Left lung (tissue), 4 donors: ENCODE measurements at regions not wholly inside any gene's neighbourhood (a gene's known extent, or its start where the extent isn't known, plus 50 kb on each side); places are given as distances from the start of the nearest gene placed in this dataset.

Experiments
- ATAC-seq: fragments of 200-7000 bp; cut with Tn5 transposase; one replicate; pipeline ENCODE4 v1.9.1; 2020; ENCODE audit warnings: moderate library complexity
- DNase-seq, 4 donors: peaks; one replicate each; pipeline ENCODE4 v3.0.0-alpha.2; 2013 to 2020
- H3K27ac ChIP-seq, 2 donors: fragments of 200-600 bp; sonication (generic) in 1 of 2; one replicate each; pipeline versions ENCODE4 v1.5.0 to v1.8.0; 2020 to 2021
- H3K27me3 ChIP-seq, 2 donors: fragments of 200-600 bp; sonication (generic) in 1 of 2; one replicate each; pipeline versions ENCODE4 v1.5.0 to v1.8.0; 2020 to 2021
- H3K36me3 ChIP-seq, 2 donors: fragments of 200-600 bp; sonication (generic) in 1 of 2; one replicate each; pipeline versions ENCODE4 v1.5.0 to v1.8.0; 2020 to 2021
- H3K4me1 ChIP-seq, 2 donors: fragments of 200-600 bp; one replicate each; pipeline ENCODE4 v1.8.0; 2021
- H3K4me3 ChIP-seq, 2 donors: fragments of 200-600 bp; sonication (generic) in 1 of 2; one replicate each; pipeline versions ENCODE4 v1.5.0 to v1.8.0; 2020 to 2021; ENCODE audit warnings: mild to moderate bottlenecking in 1 of 2
- H3K9me3 ChIP-seq, 2 donors: fragments of 200-600 bp; sonication (generic) in 1 of 2; one replicate each; pipeline versions ENCODE4 v1.5.0 to v1.8.0; 2020 to 2021
- CTCF ChIP-seq, 2 donors: fragments of 200-600 bp; sonication (generic) in 1 of 2; IDR thresholded peaks; one replicate each; pipeline versions ENCODE4 v1.5.0 to v1.8.0; 2021; ENCODE audit warnings: antibody characterized with exemption in 2 of 2
- intact Hi-C, 2 donors: fragments of 100-400 bp; cut with DNase I; formaldehyde crosslinking; loops; one replicate each; pipeline versions ENCODE4 v1.11.2 to v1.14.2; 2022
- donor health status: DM: no; HTN: yes; CAD: no.
- donor health status: DM: no; HTN: no; CAD: no.

GRCh38 chr2:123035541-123035940 is 989.5 kb upstream of the CNTNAP5 start:
- intact Hi-C loops: no loop called here
- no peak for TF ChIP-seq CTCF (IDR thresholded peaks at IDR 0.05)
- no peak for ATAC-seq

GRCh38 chr2:123036300-123036699 is 988.8 kb upstream of the CNTNAP5 start:
- intact Hi-C loops: no loop called here
- no peak overlapping the region for H3K4me3 ChIP-seq

More at GRCh38 chr2:123035541-123035940, 989.5 kb upstream of the CNTNAP5 start:
- H3K9me3 ChIP-seq: peaks cover 0 to 30% of the 10 kb centered on the region in 2 donors
- no peaks in the 10 kb centered on the region for H3K36me3 ChIP-seq
- no peaks in the 10 kb centered on the region for H3K4me1 ChIP-seq
- no peak overlapping the region for H3K4me3 ChIP-seq
- no peak overlapping the region for H3K27ac ChIP-seq
- no peak for DNase-seq
- H3K27me3 ChIP-seq: no peaks in the 10 kb centered on the region

GRCh38 chr2:123040506-123040905 is 984.6 kb upstream of the CNTNAP5 start:
- DNase-seq (no peak), ATAC-seq (no peak)
- intact Hi-C loops: no loop called here
- no peak overlapping the region for H3K27ac ChIP-seq
- peaks cover 0 to 15% of the 10 kb centered on the region in 2 donors for H3K9me3 ChIP-seq
- H3K27me3 ChIP-seq: no peaks in the 10 kb centered on the region
- H3K36me3 ChIP-seq: no peaks in the 10 kb centered on the region
- H3K4me3 ChIP-seq: no peak overlapping the region
- no peaks in the 10 kb centered on the region for H3K4me1 ChIP-seq
- TF ChIP-seq CTCF (IDR thresholded peaks at IDR 0.05): no peak

More at GRCh38 chr2:123036300-123036699, 988.8 kb upstream of the CNTNAP5 start:
- TF ChIP-seq CTCF (IDR thresholded peaks at IDR 0.05): no peak
- H3K9me3 ChIP-seq: peaks cover 0 to 30% of the 10 kb centered on the region in 2 donors
- ATAC-seq (no peak), DNase-seq (no peak)
- no peaks in the 10 kb centered on the region for H3K4me1 ChIP-seq
- H3K36me3 ChIP-seq: no peaks in the 10 kb centered on the region
- no peak overlapping the region for H3K27ac ChIP-seq
- no peaks in the 10 kb centered on the region for H3K27me3 ChIP-seq

GRCh38 chr2:123043458-123043857 is 981.6 kb upstream of the CNTNAP5 start:
- DNase-seq (no peak), ATAC-seq (no peak)
- no peak for TF ChIP-seq CTCF (IDR thresholded peaks at IDR 0.05)
- Histone ChIP-seq H3K9me3 (peaks cover 0 to 2% of the 10 kb centered on the region in 2 donors), H3K4me3 (no peak overlapping the region), H3K27ac (no peak overlapping the region), H3K27me3 (no peaks in the 10 kb centered on the region), H3K4me1 (no peaks in the 10 kb centered on the region), H3K36me3 (no peaks in the 10 kb centered on the region)
- intact Hi-C loops: no loop called here

- no peak overlapping the region for H3K4me3 ChIP-seq
- H3K9me3 ChIP-seq: peaks cover 0 to 2% of the 10 kb centered on the region in 2 donors
- ATAC-seq (no peak), DNase-seq (no peak)
- no peak for TF ChIP-seq CTCF (IDR thresholded peaks at IDR 0.05)
- no peaks in the 10 kb centered on the region for H3K36me3 ChIP-seq
- H3K4me1 ChIP-seq: no peaks in the 10 kb centered on the region
- no peaks in the 10 kb centered on the region for H3K27me3 ChIP-seq
- intact Hi-C loops: no loop called here
- no peak overlapping the region for H3K27ac ChIP-seq
These were observed 979.4 kb upstream of the CNTNAP5 start for GRCh38 chr2:123045713-123046112.
